ENCODE measurements at regions not wholly inside any gene's neighbourhood (a gene's known extent, or its start where the extent isn't known, plus 50 kb on each side); places are given as distances from the start of the nearest gene placed in this dataset.

DNA sequence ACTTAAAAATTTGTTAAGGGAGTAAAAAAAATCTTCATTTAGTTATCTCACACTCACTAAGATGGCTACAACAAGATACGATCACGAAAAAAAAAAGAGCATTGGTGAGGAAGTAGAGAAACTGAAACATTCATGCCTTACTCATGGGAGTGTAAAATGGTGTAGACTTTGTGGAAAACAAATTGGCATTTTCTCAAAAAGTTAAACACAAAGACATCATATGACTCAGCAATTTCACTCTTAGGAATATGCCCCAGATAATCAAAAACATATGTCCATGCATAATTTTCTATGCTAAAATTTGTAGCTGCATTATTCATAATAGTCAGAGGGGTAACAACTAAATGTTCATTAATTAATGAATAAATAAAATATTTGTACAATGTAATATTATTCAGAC lies 120.9 kb upstream of the IRAK1BP1 start:
- TF ChIP-seq, protein P1, sequence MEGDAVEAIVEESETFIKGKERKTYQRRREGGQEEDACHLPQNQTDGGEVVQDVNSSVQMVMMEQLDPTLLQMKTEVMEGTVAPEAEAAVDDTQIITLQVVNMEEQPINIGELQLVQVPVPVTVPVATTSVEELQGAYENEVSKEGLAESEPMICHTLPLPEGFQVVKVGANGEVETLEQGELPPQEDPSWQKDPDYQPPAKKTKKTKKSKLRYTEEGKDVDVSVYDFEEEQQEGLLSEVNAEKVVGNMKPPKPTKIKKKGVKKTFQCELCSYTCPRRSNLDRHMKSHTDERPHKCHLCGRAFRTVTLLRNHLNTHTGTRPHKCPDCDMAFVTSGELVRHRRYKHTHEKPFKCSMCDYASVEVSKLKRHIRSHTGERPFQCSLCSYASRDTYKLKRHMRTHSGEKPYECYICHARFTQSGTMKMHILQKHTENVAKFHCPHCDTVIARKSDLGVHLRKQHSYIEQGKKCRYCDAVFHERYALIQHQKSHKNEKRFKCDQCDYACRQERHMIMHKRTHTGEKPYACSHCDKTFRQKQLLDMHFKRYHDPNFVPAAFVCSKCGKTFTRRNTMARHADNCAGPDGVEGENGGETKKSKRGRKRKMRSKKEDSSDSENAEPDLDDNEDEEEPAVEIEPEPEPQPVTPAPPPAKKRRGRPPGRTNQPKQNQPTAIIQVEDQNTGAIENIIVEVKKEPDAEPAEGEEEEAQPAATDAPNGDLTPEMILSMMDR (IDR thresholded peaks at IDR 0.05) = no peak
- no peak for TF ChIP-seq POLR2A (IDR thresholded peaks at IDR 0.05)
